ENCODE measurements at regions not wholly inside any gene's neighbourhood (a gene's known extent, or its start where the extent isn't known, plus 50 kb on each side); places are given as distances from the start of the nearest gene placed in this dataset.

GRCh38 chr12:111239235-111239634 is 129.7 kb downstream of the PHETA1 start:
- TF ChIP-seq, protein P1, sequence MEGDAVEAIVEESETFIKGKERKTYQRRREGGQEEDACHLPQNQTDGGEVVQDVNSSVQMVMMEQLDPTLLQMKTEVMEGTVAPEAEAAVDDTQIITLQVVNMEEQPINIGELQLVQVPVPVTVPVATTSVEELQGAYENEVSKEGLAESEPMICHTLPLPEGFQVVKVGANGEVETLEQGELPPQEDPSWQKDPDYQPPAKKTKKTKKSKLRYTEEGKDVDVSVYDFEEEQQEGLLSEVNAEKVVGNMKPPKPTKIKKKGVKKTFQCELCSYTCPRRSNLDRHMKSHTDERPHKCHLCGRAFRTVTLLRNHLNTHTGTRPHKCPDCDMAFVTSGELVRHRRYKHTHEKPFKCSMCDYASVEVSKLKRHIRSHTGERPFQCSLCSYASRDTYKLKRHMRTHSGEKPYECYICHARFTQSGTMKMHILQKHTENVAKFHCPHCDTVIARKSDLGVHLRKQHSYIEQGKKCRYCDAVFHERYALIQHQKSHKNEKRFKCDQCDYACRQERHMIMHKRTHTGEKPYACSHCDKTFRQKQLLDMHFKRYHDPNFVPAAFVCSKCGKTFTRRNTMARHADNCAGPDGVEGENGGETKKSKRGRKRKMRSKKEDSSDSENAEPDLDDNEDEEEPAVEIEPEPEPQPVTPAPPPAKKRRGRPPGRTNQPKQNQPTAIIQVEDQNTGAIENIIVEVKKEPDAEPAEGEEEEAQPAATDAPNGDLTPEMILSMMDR (IDR thresholded peaks at IDR 0.05) = no peak
- TF ChIP-seq EP300 (IDR thresholded peaks at IDR 0.05) = no peak
